Ascending aorta (tissue), 2 donors: ENCODE measurements at regions not wholly inside any gene's neighbourhood (a gene's known extent, or its start where the extent isn't known, plus 50 kb on each side); places are given as distances from the start of the nearest gene placed in this dataset.

Experiments
- DNase-seq, 2 donors: peaks; one replicate each; pipeline ENCODE4 v3.0.0-alpha.2; 2019; ENCODE audit warnings: low spot score in 2 of 2
- H3K27ac ChIP-seq, 2 donors: fragments of 200-600 bp; sonication (generic); one replicate each; pipeline ENCODE4 v1.5.1; 2016 to 2017; ENCODE audit warnings: mild to moderate bottlenecking in 1 of 2
- H3K27me3 ChIP-seq: fragments of 200-600 bp; sonication (generic); one replicate; pipeline ENCODE4 v1.5.1; 2017
- H3K36me3 ChIP-seq, 2 donors: fragments of 200-600 bp; sonication (generic); one replicate each; pipeline ENCODE4 v1.5.1; 2016
- H3K4me1 ChIP-seq, 2 donors: fragments of 200-600 bp; sonication (generic); one replicate each; pipeline ENCODE4 v1.5.1; 2016 to 2017; ENCODE audit warnings: mild to moderate bottlenecking in 1 of 2
- H3K4me3 ChIP-seq, 2 donors: fragments of 200-600 bp; sonication (generic); one replicate each; pipeline ENCODE4 v1.5.1; 2016 to 2017; ENCODE audit warnings: mild to moderate bottlenecking in 1 of 2
- H3K9me3 ChIP-seq, 2 donors: fragments of 200-600 bp; sonication (generic); one replicate each; pipeline ENCODE4 v1.5.1; 2016
- CTCF ChIP-seq, 3 experiments: fragments of 200-600 bp in 2 of 3; fragments of 450-650 bp in 1 of 3; sonication (generic) in 2 of 3; IDR thresholded peaks; one replicate each; pipeline ENCODE4 v1.5.1; 2016 to 2019; ENCODE audit warnings: antibody characterized with exemption in 3 of 3, mild to moderate bottlenecking in 1 of 3, moderate library complexity in 1 of 3
- intact Hi-C: fragments of 100-400 bp; cut with DNase I; formaldehyde crosslinking; loops from one replicate; pipeline ENCODE4 v1.15.1; 2023

GRCh38 chr10:2926918-2927660 is 140.3 kb upstream of the PFKP start:
- intact Hi-C loops: loop anchor here (5.0 kb wide), 1 partner anchor 115 kb away; no protein-coding TSS in a partner anchor
- TF ChIP-seq CTCF (IDR thresholded peaks at IDR 0.05): no peak
- no peak overlapping the region for H3K4me3 ChIP-seq
- no peaks in the 10 kb centered on the region for H3K27me3 ChIP-seq
- H3K36me3 ChIP-seq: no peaks in the 10 kb centered on the region
- no peak overlapping the region for H3K27ac ChIP-seq
- no peak for DNase-seq
- H3K4me1 ChIP-seq: peaks cover 0 to 3% of the 10 kb centered on the region in 2 donors
- H3K9me3 ChIP-seq: no peaks in the 10 kb centered on the region

GRCh38 chr10:2925631-2926030 is 141.7 kb upstream of the PFKP start:
- Histone ChIP-seq H3K9me3 (no peaks in the 10 kb centered on the region), H3K27me3 (no peaks in the 10 kb centered on the region), H3K27ac (no peak overlapping the region), H3K4me3 (no peak overlapping the region), H3K36me3 (no peaks in the 10 kb centered on the region), H3K4me1 (peaks cover 0 to 3% of the 10 kb centered on the region in 2 donors)
- intact Hi-C loops: loop anchor here (5.0 kb wide), 1 partner anchor 117 kb away; no protein-coding TSS in a partner anchor
- TF ChIP-seq CTCF (IDR thresholded peaks at IDR 0.05): no peak
- DNase-seq: no peak

- no peak overlapping the region for H3K27ac ChIP-seq
- TF ChIP-seq CTCF (IDR thresholded peaks at IDR 0.05): no peak
- H3K4me1 ChIP-seq: peaks cover 0 to 3% of the 10 kb centered on the region in 2 donors
- DNase-seq: no peak
- no peak overlapping the region for H3K4me3 ChIP-seq
- intact Hi-C loops: no loop called here
- H3K36me3 ChIP-seq: no peaks in the 10 kb centered on the region
- no peaks in the 10 kb centered on the region for H3K9me3 ChIP-seq
- no peaks in the 10 kb centered on the region for H3K27me3 ChIP-seq
Observed at GRCh38 chr10:2924431-2924830, 142.9 kb upstream of the PFKP start.

GRCh38 chr10:2921956-2922680 is 145.2 kb upstream of the PFKP start:
- Histone ChIP-seq H3K9me3 (no peaks in the 10 kb centered on the region), H3K4me3 (no peak overlapping the region), H3K27ac (no peak overlapping the region), H3K27me3 (no peaks in the 10 kb centered on the region), H3K4me1 (peaks cover 0 to 3% of the 10 kb centered on the region in 2 donors), H3K36me3 (no peaks in the 10 kb centered on the region)
- no peak for TF ChIP-seq CTCF (IDR thresholded peaks at IDR 0.05)
- intact Hi-C loops: no loop called here
- no peak for DNase-seq

GRCh38 chr10:2920637-2921036 is 146.7 kb upstream of the PFKP start:
- no peaks in the 10 kb centered on the region for H3K9me3 ChIP-seq
- H3K4me1 ChIP-seq: peaks cover 0 to 3% of the 10 kb centered on the region in 2 donors
- no peak for TF ChIP-seq CTCF (IDR thresholded peaks at IDR 0.05)
- H3K36me3 ChIP-seq: no peaks in the 10 kb centered on the region
- H3K27ac ChIP-seq: no peak overlapping the region
- H3K4me3 ChIP-seq: no peak overlapping the region
- H3K27me3 ChIP-seq: no peaks in the 10 kb centered on the region
- DNase-seq: no peak
- intact Hi-C loops: no loop called here
